Type B pancreatic cell (in vitro differentiated cells): ENCODE measurements at regions not wholly inside any gene's neighbourhood (a gene's known extent, or its start where the extent isn't known, plus 50 kb on each side); places are given as distances from the start of the nearest gene placed in this dataset.

Source experiments
- DNase-seq: peaks from one replicate; pipeline ENCODE4 v3.0.0; 2021; ENCODE audit warnings: mixed read lengths; ENCODE audit not compliant: unreplicated experiment; ENCODE audit errors: extremely low spot score
- H3K27ac Mint-ChIP-seq: 2 replicates; pipeline ENCODE4 v1.8.0; 2021; ENCODE audit warnings: mild to moderate bottlenecking, mixed read lengths
- H3K27me3 Mint-ChIP-seq: 2 replicates; pipeline ENCODE4 v1.8.0; 2021; ENCODE audit warnings: mixed read lengths
- H3K36me3 Mint-ChIP-seq: 2 replicates; pipeline ENCODE4 v1.8.0; 2021; ENCODE audit warnings: mixed read lengths
- H3K4me1 Mint-ChIP-seq: one replicate; pipeline ENCODE4 v1.8.0; 2021; ENCODE audit warnings: mixed read lengths; ENCODE audit not compliant: unreplicated experiment
- H3K4me3 Mint-ChIP-seq: 2 replicates; pipeline ENCODE4 v1.8.0; 2021; ENCODE audit warnings: mild to moderate bottlenecking, mixed read lengths
- H3K9me3 Mint-ChIP-seq: 2 replicates; pipeline ENCODE4 v1.8.0; 2021; ENCODE audit warnings: mixed read lengths
- TF ChIP-seq, protein P1 (sequence below): fragments of 200-600 bp; sonication (generic); conservative IDR thresholded peaks from 2 replicates; pipeline ENCODE4 v1.5.0; 2021; ENCODE audit warnings: antibody characterized with exemption, mild to moderate bottlenecking

GRCh38 chr5:17089001-17089400, 128.4 kb upstream of the BASP1 start:
- H3K36me3 Mint-ChIP-seq, result no peaks in the 10 kb centered on the region
- no peaks in the 10 kb centered on the region for H3K9me3 Mint-ChIP-seq
- no peak for DNase-seq
- no peak overlapping the region for H3K4me3 Mint-ChIP-seq
- H3K4me1 Mint-ChIP-seq, result peaks cover 4% of the 10 kb centered on the region
- H3K27me3 Mint-ChIP-seq, result no peaks in the 10 kb centered on the region
- TF ChIP-seq, protein P1, sequence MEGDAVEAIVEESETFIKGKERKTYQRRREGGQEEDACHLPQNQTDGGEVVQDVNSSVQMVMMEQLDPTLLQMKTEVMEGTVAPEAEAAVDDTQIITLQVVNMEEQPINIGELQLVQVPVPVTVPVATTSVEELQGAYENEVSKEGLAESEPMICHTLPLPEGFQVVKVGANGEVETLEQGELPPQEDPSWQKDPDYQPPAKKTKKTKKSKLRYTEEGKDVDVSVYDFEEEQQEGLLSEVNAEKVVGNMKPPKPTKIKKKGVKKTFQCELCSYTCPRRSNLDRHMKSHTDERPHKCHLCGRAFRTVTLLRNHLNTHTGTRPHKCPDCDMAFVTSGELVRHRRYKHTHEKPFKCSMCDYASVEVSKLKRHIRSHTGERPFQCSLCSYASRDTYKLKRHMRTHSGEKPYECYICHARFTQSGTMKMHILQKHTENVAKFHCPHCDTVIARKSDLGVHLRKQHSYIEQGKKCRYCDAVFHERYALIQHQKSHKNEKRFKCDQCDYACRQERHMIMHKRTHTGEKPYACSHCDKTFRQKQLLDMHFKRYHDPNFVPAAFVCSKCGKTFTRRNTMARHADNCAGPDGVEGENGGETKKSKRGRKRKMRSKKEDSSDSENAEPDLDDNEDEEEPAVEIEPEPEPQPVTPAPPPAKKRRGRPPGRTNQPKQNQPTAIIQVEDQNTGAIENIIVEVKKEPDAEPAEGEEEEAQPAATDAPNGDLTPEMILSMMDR, result no peak
- H3K27ac Mint-ChIP-seq, result no peak overlapping the region

DNA sequence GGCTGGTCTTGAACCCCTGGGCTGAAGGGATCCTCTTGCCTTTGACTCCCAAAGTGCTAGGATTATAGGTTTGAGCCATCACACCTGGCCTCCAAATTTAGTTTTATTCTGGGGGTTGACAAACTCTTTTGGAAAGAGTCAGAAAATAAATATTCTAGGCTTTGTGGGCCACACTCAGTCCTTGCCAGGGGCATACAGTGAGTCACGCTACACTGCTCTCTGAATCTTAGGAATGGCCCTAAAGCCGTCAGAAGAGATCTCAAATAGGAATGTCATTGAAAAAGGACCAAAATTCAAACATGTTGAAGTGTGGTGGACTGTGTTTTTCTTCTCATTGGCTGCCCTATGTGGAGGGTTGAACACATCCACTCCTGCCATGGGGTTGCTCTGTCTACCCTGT, 127.7 kb upstream of the BASP1 start:
- no peaks in the 10 kb centered on the region for H3K27me3 Mint-ChIP-seq
- TF ChIP-seq, protein P1, result no peak
- peaks cover 4% of the 10 kb centered on the region for H3K4me1 Mint-ChIP-seq
- DNase-seq, result no peak
- H3K4me3 Mint-ChIP-seq, result no peak overlapping the region
- no peaks in the 10 kb centered on the region for H3K36me3 Mint-ChIP-seq
- no peaks in the 10 kb centered on the region for H3K9me3 Mint-ChIP-seq
- H3K27ac Mint-ChIP-seq, result no peak overlapping the region

DNA sequence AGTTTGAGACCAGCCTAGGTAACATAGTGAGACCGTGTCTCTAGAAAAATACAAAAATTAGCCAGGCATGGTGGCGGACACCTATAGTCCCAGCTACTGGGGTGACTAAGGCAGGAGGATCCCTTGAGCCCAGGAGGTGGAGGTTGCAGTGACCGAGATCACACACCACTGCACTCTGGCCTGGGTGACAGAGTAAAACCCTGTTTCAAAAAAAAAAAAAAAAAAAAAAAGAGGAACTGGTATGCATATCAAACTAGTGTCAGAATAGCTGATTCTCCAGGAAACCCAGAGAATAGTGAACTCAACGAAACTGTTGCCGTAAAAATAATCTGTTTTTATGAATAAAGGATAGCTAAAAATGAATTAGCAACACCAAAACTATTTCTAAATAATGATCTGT, 126.6 kb upstream of the BASP1 start:
- TF ChIP-seq, protein P1, result no peak
- H3K4me1 Mint-ChIP-seq, result peaks cover 10% of the 10 kb centered on the region
- DNase-seq, result no peak
- H3K27ac Mint-ChIP-seq, result no peak overlapping the region
- H3K4me3 Mint-ChIP-seq, result no peak overlapping the region
- H3K27me3 Mint-ChIP-seq, result no peaks in the 10 kb centered on the region
- H3K9me3 Mint-ChIP-seq, result no peaks in the 10 kb centered on the region
- no peaks in the 10 kb centered on the region for H3K36me3 Mint-ChIP-seq

GRCh38 chr5:17094830-17095229, 122.6 kb upstream of the BASP1 start:
- no peak overlapping the region for H3K27ac Mint-ChIP-seq
- H3K9me3 Mint-ChIP-seq, result no peaks in the 10 kb centered on the region
- no peak for DNase-seq
- TF ChIP-seq, protein P1, result no peak
- H3K4me1 Mint-ChIP-seq, result peaks cover 17% of the 10 kb centered on the region
- H3K36me3 Mint-ChIP-seq, result no peaks in the 10 kb centered on the region
- H3K4me3 Mint-ChIP-seq, result no peak overlapping the region
- no peaks in the 10 kb centered on the region for H3K27me3 Mint-ChIP-seq

DNA sequence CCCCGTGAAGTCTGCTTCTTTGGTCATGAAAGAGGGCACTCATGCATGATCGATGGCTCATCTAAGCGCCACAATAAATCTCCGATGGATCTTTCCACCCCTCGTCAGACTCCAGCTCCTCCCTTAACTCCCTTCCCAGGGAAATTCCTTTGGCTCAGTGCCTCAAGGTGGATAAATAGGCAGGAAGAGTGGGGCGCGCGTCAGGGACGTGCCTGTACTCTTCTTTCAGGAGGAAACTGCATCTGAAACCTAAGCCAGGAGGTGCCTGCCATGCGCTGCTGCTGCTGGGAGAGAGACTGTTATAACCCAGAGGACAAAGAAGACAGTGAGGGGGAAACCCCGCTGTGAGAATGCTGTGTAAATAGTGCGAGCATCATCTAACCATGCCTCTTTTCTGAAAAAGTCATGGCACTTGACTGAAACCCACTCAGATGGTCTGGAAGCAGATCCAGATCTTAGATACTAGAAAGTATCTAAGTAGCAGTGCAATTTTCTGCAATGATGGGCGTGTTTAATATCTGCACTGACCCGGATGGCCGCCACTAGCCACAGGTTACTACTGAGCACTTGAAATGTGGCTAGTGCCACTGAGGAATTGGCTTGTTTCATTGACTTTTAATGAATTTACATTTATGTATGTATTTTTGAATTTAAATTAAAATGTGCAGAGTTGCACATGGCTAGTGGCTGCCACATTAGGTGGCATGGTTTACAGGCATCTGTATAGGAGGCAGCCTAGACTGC, 120.3 kb upstream of the BASP1 start:
- Mint-ChIP-seq H3K4me1 (peaks cover 17% of the 10 kb centered on the region), H3K4me3 (peak overlapping the region; percentile 68), H3K36me3 (no peaks in the 10 kb centered on the region), H3K27me3 (no peaks in the 10 kb centered on the region), H3K9me3 (no peaks in the 10 kb centered on the region), H3K27ac (peak overlapping the region; percentile 21)
- TF ChIP-seq, protein P1, result no peak
- no peak for DNase-seq

- peaks cover 16% of the 10 kb centered on the region for H3K4me1 Mint-ChIP-seq
- TF ChIP-seq, protein P1, result no peak
- no peaks in the 10 kb centered on the region for H3K36me3 Mint-ChIP-seq
- no peak overlapping the region for H3K4me3 Mint-ChIP-seq
- DNase-seq, result no peak
- no peaks in the 10 kb centered on the region for H3K9me3 Mint-ChIP-seq
- no peaks in the 10 kb centered on the region for H3K27me3 Mint-ChIP-seq
- H3K27ac Mint-ChIP-seq, result no peak overlapping the region
These were observed 117.5 kb upstream of the BASP1 start for GRCh38 chr5:17099946-17100345.
